H1 (cell line): ENCODE measurements at regions not wholly inside any gene's neighbourhood (a gene's known extent, or its start where the extent isn't known, plus 50 kb on each side); places are given as distances from the start of the nearest gene placed in this dataset.

ENCODE experiments used
- CTCF ChIA-PET: fragments of 300-600 bp; sonication (Branson Sonifier 250); formaldehyde crosslinking; loops from one replicate; lab custom pipeline; 2021; ENCODE audit not compliant: partially characterized antibody; lab: Charles Lee
- POLR2A ChIA-PET: fragments of 300-600 bp; sonication (Branson Sonifier 250); formaldehyde crosslinking; loops from one replicate; lab custom pipeline; 2021; ENCODE audit warnings: inconsistent platforms; ENCODE audit not compliant: partially characterized antibody; lab: Charles Lee
- DNase-seq, 2 experiments: peaks; one replicate each; pipeline versions ENCODE4 v3.0.0 to v3.0.0-alpha.2; 2010 to 2022; ENCODE audit warnings: low spot score in 2 of 2, low read depth in 1 of 2, mixed read lengths in 1 of 2
- FAIRE-seq: peaks from 2 replicates; lab custom pipeline; 2011; peaks lifted over from hg19 to GRCh38; lab: Jason Lieb, UNC
- H2AFZ ChIP-seq: 2 replicates; pipeline ENCODE4 v1.8.1; 2012; ENCODE audit warnings: low read length, inconsistent platforms
- H2AK5ac ChIP-seq: 2 replicates; pipeline ENCODE4 v1.6.1; 2013; ENCODE audit warnings: low read depth, low read length
- H2BK120ac ChIP-seq: replicated peaks from 2 replicates; pipeline ENCODE3; 2013; ENCODE audit warnings: low read depth, low read length, inconsistent platforms
- H2BK12ac ChIP-seq: 2 replicates; pipeline ENCODE4 v1.6.1; 2013; ENCODE audit warnings: low read depth, low read length
- H2BK15ac ChIP-seq: 2 replicates; pipeline ENCODE4 v1.6.1; 2013; ENCODE audit warnings: low read length
- H2BK20ac ChIP-seq: 2 replicates; pipeline ENCODE4 v1.6.1; 2013; ENCODE audit warnings: low read length
- H2BK5ac ChIP-seq: 2 replicates; pipeline ENCODE4 v1.6.1; 2013; ENCODE audit warnings: low read depth, low read length
- H3K14ac ChIP-seq: 2 replicates; pipeline ENCODE4 v1.6.1; 2013; ENCODE audit warnings: inconsistent platforms; ENCODE audit not compliant: insufficient read length
- H3K18ac ChIP-seq: 2 replicates; pipeline ENCODE4 v1.6.1; 2013; ENCODE audit warnings: low read length; ENCODE audit errors: extremely low read depth
- H3K23ac ChIP-seq: 2 replicates; pipeline ENCODE4 v1.6.1; 2013; ENCODE audit warnings: inconsistent platforms; ENCODE audit not compliant: insufficient read length
- H3K23me2 ChIP-seq: 2 replicates; pipeline ENCODE4 v1.6.1; 2013; ENCODE audit warnings: low read depth, low read length
- H3K27ac ChIP-seq: 2 replicates; pipeline ENCODE4 v1.6.1; 2011; ENCODE audit warnings: low read depth, low read length, inconsistent platforms
- H3K27me3 ChIP-seq, 4 experiments: replicated peaks in 1 of 4; 1 replicate in 1 of 4; 2 replicates in 3 of 4; pipeline versions ENCODE4 v1.6.1 to v1.8.1; 2011 to 2013; ENCODE audit warnings: low read length in 3 of 4, mild to moderate bottlenecking in 3 of 4, inconsistent platforms in 2 of 4, mixed read lengths in 2 of 4, moderate library complexity in 1 of 4; ENCODE audit not compliant: control insufficient read depth in 3 of 4, insufficient read depth in 3 of 4; ENCODE audit errors: extremely low read depth in 1 of 4
- H3K36me3 ChIP-seq, 4 experiments: 2 replicates each; pipeline versions ENCODE4 v1.6.1 to v1.8.1; 2011 to 2013; ENCODE audit warnings: mild to moderate bottlenecking in 4 of 4, low read length in 3 of 4, moderate library complexity in 2 of 4, control low read depth in 1 of 4, inconsistent platforms in 1 of 4; ENCODE audit not compliant: insufficient read depth in 4 of 4, control insufficient read depth in 2 of 4
- H3K4ac ChIP-seq: replicated peaks from 2 replicates; pipeline ENCODE3; 2013; ENCODE audit warnings: low read length, low read depth, mixed read lengths, inconsistent platforms; ENCODE audit not compliant: insufficient read length
- H3K4me1 ChIP-seq, 4 experiments: replicated peaks in 1 of 4; 1 replicate in 1 of 4; 2 replicates in 3 of 4; pipeline versions ENCODE4 v1.6.1 to v1.8.1; 2011 to 2013; ENCODE audit warnings: low read length in 3 of 4, inconsistent platforms in 2 of 4, mixed read lengths in 1 of 4; ENCODE audit not compliant: insufficient read depth in 4 of 4, control insufficient read depth in 3 of 4
- H3K4me2 ChIP-seq, 2 experiments: 2 replicates each; pipeline versions ENCODE4 v1.6.1 to v1.8.1; 2011 to 2013; ENCODE audit warnings: low read depth in 2 of 2, low read length in 2 of 2, control low read depth in 1 of 2, inconsistent platforms in 1 of 2, mild to moderate bottlenecking in 1 of 2; ENCODE audit not compliant: insufficient read depth in 1 of 2
- H3K4me3 ChIP-seq, 4 experiments: fragments of 200-600, 300-600 bp in 1 of 4; sonication (generic), shearing (Covaris generic), sonication (Bioruptor Twin) in 1 of 4; 2 replicates each; pipeline versions ENCODE4 v1.5.1 to v1.8.1; 2011 to 2016; ENCODE audit warnings: low read length in 4 of 4, low read depth in 3 of 4, control low read depth in 2 of 4, inconsistent platforms in 2 of 4, mild to moderate bottlenecking in 2 of 4, mixed read lengths in 1 of 4, moderate library complexity in 1 of 4; ENCODE audit not compliant: insufficient read depth in 2 of 4; ENCODE audit errors: extremely low read depth in 1 of 4
- H3K56ac ChIP-seq: replicated peaks from 2 replicates; pipeline ENCODE3; 2013; ENCODE audit warnings: low read depth, mild to moderate bottlenecking, mixed read lengths, low read length, inconsistent platforms; ENCODE audit not compliant: insufficient read length
- H3K79me1 ChIP-seq: 2 replicates; pipeline ENCODE4 v1.6.1; 2013; ENCODE audit warnings: low read depth, low read length, control low read depth
- H3K79me2 ChIP-seq, 2 experiments: 2 replicates each; pipeline versions ENCODE4 v1.6.1 to v1.8.1; 2012 to 2013; ENCODE audit warnings: low read length in 2 of 2, mild to moderate bottlenecking in 2 of 2, inconsistent platforms in 1 of 2; ENCODE audit not compliant: insufficient read depth in 2 of 2, control insufficient read depth in 1 of 2
- H3K9ac ChIP-seq, 4 experiments: replicated peaks in 1 of 4; 1 replicate in 1 of 4; 2 replicates in 3 of 4; pipeline versions ENCODE4 v1.6.1 to v1.8.1; 2011 to 2013; ENCODE audit warnings: low read depth in 3 of 4, low read length in 3 of 4, control low read depth in 2 of 4, mild to moderate bottlenecking in 2 of 4, moderate library complexity in 2 of 4, inconsistent platforms in 1 of 4; ENCODE audit errors: extremely low read depth in 1 of 4
- H3K9me3 ChIP-seq, 2 experiments: 2 replicates each; pipeline versions ENCODE4 v1.6.1 to v1.8.1; 2012 to 2013; ENCODE audit warnings: mild to moderate bottlenecking in 2 of 2, moderate library complexity in 2 of 2, control low read depth in 1 of 2, inconsistent platforms in 1 of 2, low read depth in 1 of 2, low read length in 1 of 2, mixed read lengths in 1 of 2; ENCODE audit not compliant: insufficient read depth in 2 of 2
- H4K20me1 ChIP-seq, 2 experiments: replicated peaks in 1 of 2; 2 replicates each; pipeline versions ENCODE3 to v1.8.1; 2011 to 2013; ENCODE audit warnings: inconsistent platforms in 2 of 2, low read length in 2 of 2, mild to moderate bottlenecking in 1 of 2; ENCODE audit not compliant: insufficient read depth in 2 of 2, control insufficient read depth in 1 of 2
- H4K5ac ChIP-seq: 2 replicates; pipeline ENCODE4 v1.6.1; 2013; ENCODE audit warnings: low read length, low read depth, mixed read lengths, inconsistent platforms; ENCODE audit not compliant: insufficient read length
- H4K8ac ChIP-seq: 2 replicates; pipeline ENCODE4 v1.8.0; 2013; ENCODE audit warnings: mild to moderate bottlenecking, moderate library complexity, low read length, inconsistent platforms; ENCODE audit not compliant: insufficient read depth; ENCODE audit errors: extremely low read depth
- H4K91ac ChIP-seq: replicated peaks from 2 replicates; pipeline ENCODE3; 2013; ENCODE audit warnings: low read length, mixed read lengths, inconsistent platforms; ENCODE audit not compliant: insufficient read length
- CHD1 ChIP-seq: IDR thresholded peaks from 2 replicates; pipeline ENCODE4 v1.6.1; 2012; ENCODE audit warnings: low read depth, low read length, improper control_type of control experiment
- CHD2 ChIP-seq: IDR thresholded peaks from 2 replicates; pipeline ENCODE4 v1.6.1; 2012; ENCODE audit warnings: low read length, improper control_type of control experiment
- FOSL1 ChIP-seq: IDR thresholded peaks from 2 replicates; pipeline ENCODE4 v1.6.1; 2011; ENCODE audit warnings: mild to moderate bottlenecking, low read depth, low read length, moderate library complexity; ENCODE audit not compliant: insufficient read depth
- GTF2F1 ChIP-seq: IDR thresholded peaks from 2 replicates; pipeline ENCODE4 v1.6.1; 2012; ENCODE audit warnings: low read depth, low read length, improper control_type of control experiment, borderline replicate concordance
- RBBP5 ChIP-seq: IDR thresholded peaks from 2 replicates; pipeline ENCODE4 v1.7.1; 2012; ENCODE audit warnings: low read depth, mild to moderate bottlenecking, inconsistent platforms, low read length, moderate library complexity, borderline replicate concordance
- RFX5 ChIP-seq: IDR thresholded peaks from 2 replicates; pipeline ENCODE4 v1.6.1; 2011; ENCODE audit warnings: low read depth, low read length, improper control_type of control experiment, borderline replicate concordance
- SP2 ChIP-seq: IDR thresholded peaks from 2 replicates; pipeline ENCODE4 v1.6.1; 2012; ENCODE audit warnings: mild to moderate bottlenecking, low read length, inconsistent platforms
- TAF7 ChIP-seq: optimal IDR thresholded peaks from 2 replicates; pipeline ENCODE3; 2011; ENCODE audit warnings: low read depth, mild to moderate bottlenecking, inconsistent platforms, low read length, moderate library complexity, borderline replicate concordance
- TCF12 ChIP-seq: IDR thresholded peaks from 2 replicates; pipeline ENCODE4 v1.6.1; 2011; ENCODE audit warnings: low read depth, mild to moderate bottlenecking, low read length
- WGBS, 2 experiments: shearing (Covaris generic) in 1 of 2; methylation state at CpG; one replicate each; pipeline versions ENCODE4 v1.1.6 to v1.1.7; 2013 to 2015; ENCODE audit warnings: low lambda C conversion rate in 2 of 2, mixed read lengths in 2 of 2, inconsistent platforms in 1 of 2, low coverage in 1 of 2, missing lambda C conversion rate in 1 of 2; ENCODE audit not compliant: insufficient replicate concordance in 2 of 2, insufficient coverage in 1 of 2, insufficient read length in 1 of 2; ENCODE audit errors: extremely low coverage in 1 of 2, missing lambda C conversion rate in 1 of 2; 5-methylcytosine and 5-hydroxymethylcytosine counted together
- TF ChIP-seq, protein P1 (sequence below): IDR thresholded peaks from 2 replicates; pipeline ENCODE4 v1.6.1; 2012; ENCODE audit warnings: inconsistent platforms
- TF ChIP-seq, protein P2 (sequence below): IDR thresholded peaks from 2 replicates; pipeline ENCODE4 v1.6.1; 2012; ENCODE audit warnings: low read length, inconsistent platforms
- TF ChIP-seq, protein P3 (sequence below): IDR thresholded peaks from 2 replicates; pipeline ENCODE4 v1.6.1; 2011; ENCODE audit warnings: low read depth, mild to moderate bottlenecking, low read length; ENCODE audit not compliant: insufficient read depth

DNA sequence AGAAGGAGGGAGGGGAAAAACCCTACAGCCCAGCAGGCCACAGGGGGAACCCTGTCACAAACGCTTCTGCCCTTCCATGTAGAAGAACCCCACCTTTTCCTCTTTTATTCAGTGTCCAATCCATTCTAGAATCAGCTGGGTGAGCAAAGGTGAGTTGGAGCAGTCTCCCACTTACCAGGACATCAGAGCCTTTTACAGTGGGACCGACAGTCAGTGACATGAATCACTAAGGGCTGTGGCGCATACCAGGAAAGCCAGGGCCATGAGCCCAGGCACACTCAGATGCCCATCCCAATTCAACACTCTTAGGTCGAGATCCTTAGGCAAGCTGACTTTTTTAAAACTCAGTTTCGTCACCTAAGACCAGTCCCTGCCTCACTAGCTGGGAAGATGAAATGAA lies 146.1 kb downstream of the AQP9 start:
- Histone ChIP-seq H3K23ac (no peak overlapping the region), H2BK12ac (no peak overlapping the region), H3K79me2 (no peaks in the 10 kb centered on the region), H3K36me3 (no peaks in the 10 kb centered on the region), H3K9ac (no peak overlapping the region), H2BK120ac (no peak overlapping the region), H3K18ac (no peak overlapping the region), H3K79me1 (no peaks in the 10 kb centered on the region), H3K14ac (no peak overlapping the region), H2AK5ac (no peak overlapping the region), H4K91ac (no peak overlapping the region), H2BK15ac (no peak overlapping the region), H2BK5ac (no peak overlapping the region), H3K9me3 (no peaks in the 10 kb centered on the region), H4K8ac (no peak overlapping the region), H3K27ac (no peak overlapping the region), H3K56ac (no peak overlapping the region), H3K4me3 (no peak overlapping the region), H4K20me1 (no peaks in the 10 kb centered on the region), H2BK20ac (no peak overlapping the region), H4K5ac (no peak overlapping the region), H2AFZ (no peak overlapping the region), H3K4ac (no peak overlapping the region), H3K27me3 (no peaks in the 10 kb centered on the region), H3K4me2 (no peak overlapping the region), H3K23me2 (no peaks in the 10 kb centered on the region), H3K4me1 (peaks cover 0 to 2% (median 0%) of the 10 kb centered on the region in 4 experiments; a peak in 2 of 7 replicates)
- WGBS, 2 experiments, result 93% methylated on average over 5 of the region's 5 CpGs; no CpG with 5 or more reads in 1 of the 2 experiments
- DNase-seq (no peak), FAIRE-seq (no peak)
- CTCF ChIA-PET, result interaction anchor here (0.5 to 1.3 kb wide), 2 partner anchors 13 to 304 kb away, joined by 3 to 5 read pairs; no protein-coding TSS in a partner anchor
- POLR2A ChIA-PET, result no interaction called here
- TF ChIP-seq TAF7 (no peak), CHD2 (no peak), CHD1 (no peak), SP2 (no peak), RFX5 (no peak), TCF12 (no peak), GTF2F1 (no peak), RBBP5 (no peak), FOSL1 (no peak)
- TF ChIP-seq, protein P1, sequence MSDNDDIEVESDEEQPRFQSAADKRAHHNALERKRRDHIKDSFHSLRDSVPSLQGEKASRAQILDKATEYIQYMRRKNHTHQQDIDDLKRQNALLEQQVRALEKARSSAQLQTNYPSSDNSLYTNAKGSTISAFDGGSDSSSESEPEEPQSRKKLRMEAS, result no peak
- TF ChIP-seq, protein P2, sequence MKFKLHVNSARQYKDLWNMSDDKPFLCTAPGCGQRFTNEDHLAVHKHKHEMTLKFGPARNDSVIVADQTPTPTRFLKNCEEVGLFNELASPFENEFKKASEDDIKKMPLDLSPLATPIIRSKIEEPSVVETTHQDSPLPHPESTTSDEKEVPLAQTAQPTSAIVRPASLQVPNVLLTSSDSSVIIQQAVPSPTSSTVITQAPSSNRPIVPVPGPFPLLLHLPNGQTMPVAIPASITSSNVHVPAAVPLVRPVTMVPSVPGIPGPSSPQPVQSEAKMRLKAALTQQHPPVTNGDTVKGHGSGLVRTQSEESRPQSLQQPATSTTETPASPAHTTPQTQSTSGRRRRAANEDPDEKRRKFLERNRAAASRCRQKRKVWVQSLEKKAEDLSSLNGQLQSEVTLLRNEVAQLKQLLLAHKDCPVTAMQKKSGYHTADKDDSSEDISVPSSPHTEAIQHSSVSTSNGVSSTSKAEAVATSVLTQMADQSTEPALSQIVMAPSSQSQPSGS, result no peak
- TF ChIP-seq, protein P3, sequence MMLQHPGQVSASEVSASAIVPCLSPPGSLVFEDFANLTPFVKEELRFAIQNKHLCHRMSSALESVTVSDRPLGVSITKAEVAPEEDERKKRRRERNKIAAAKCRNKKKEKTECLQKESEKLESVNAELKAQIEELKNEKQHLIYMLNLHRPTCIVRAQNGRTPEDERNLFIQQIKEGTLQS, result no peak
